ENCODE measurements at regions not wholly inside any gene's neighbourhood (a gene's known extent, or its start where the extent isn't known, plus 50 kb on each side); places are given as distances from the start of the nearest gene placed in this dataset.

DNA sequence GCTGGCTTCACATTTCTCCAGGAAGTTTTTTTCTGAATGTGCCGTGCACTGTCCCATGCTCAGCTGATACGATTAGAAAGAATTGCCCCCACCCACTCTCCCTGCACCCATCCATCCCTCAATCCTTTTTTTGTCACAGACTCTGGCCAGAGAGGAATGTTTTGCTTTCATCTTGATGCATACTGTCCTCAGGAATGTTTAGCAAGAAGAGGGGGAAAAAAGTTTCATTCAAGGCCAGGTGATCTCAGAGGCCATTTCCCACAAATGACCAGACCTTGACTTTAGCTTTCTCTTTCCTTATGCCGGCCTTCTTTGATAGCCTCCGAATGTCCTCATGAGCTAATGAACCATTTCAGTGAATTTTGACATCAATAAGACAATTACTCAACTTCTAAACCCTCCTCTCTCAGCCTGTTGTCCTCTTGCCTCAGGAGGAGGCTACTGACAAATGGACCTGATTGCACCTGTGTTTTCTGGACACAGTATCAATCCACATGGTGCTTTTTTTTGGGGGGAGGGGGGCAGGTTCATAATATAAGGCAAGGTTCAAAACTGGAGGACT is 105.0 kb upstream of the KLF6 start:
- Mint-ChIP-seq H3K4me1 (peaks cover 50% of the 10 kb centered on the region), H3K36me3 (no peaks in the 10 kb centered on the region), H3K4me3 (no peak overlapping the region), H3K27me3 (ENCODE audit: low read depth) (no peaks in the 10 kb centered on the region; the same call in 1 of the 2 replicates), H3K27ac (peak overlapping the region; percentile 74), H3K9me3 (peaks cover 4% of the 10 kb centered on the region; the same call in 1 of the 2 replicates)
- DNase-seq (ENCODE audit: low spot score) (no peak), ATAC-seq (no peak)
- ChIA-PET CTCF (no interaction called here), POLR2A (interaction anchor here (6.6 kb wide), 1 partner anchor 105 kb away, joined by 30 read pairs; the partner anchor contains the start of gene KLF6)
- TF ChIP-seq ATF1 (CRISPR knock-in tag; IDR thresholded peaks at IDR 0.05) (no peak), GABPB1 (CRISPR knock-in tag; IDR thresholded peaks at IDR 0.05) (peak; percentile 78; the same call in 1 of the 2 replicates)

DNA sequence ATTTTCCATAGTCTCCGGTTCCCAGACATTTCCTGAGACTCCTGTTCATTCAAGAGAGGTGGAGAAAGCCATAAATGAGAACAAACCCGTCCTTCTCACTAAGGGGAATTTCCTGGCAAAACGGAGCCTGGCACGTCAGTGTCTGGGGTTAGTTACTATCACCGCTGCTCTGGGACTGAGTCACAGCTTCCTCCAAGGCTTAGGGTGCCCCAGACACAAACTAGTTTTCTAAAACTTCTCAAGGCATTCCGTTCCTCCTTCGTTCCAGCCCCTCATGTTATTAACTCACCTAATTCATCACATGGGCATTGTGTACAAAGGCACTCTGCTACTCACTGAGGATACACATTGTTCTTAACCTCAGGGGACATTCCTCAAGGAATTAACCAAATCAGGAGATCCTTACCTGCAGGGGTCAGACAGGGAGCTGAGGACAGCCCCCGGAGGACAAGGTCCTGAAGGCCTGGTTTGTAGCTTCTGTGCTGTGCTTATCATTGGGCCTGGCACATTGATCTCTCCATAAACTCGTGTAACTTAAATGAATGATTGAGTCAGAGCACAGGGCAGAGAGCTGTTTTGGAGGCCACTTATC is 103.0 kb upstream of the KLF6 start:
- POLR2A ChIA-PET: interaction anchor here (6.6 kb wide), 1 partner anchor 103 kb away, joined by 30 read pairs; the partner anchor contains the start of gene KLF6
- DNase-seq (ENCODE audit: low spot score): peak; percentile 37
- Mint-ChIP-seq H3K27me3 (ENCODE audit: low read depth) (no peaks in the 10 kb centered on the region; the same call in 1 of the 2 replicates), H3K4me1 (peaks cover 52% of the 10 kb centered on the region), H3K36me3 (no peaks in the 10 kb centered on the region), H3K4me3 (peak overlapping the region; percentile 35), H3K9me3 (peaks cover 4% of the 10 kb centered on the region; the same call in 1 of the 2 replicates), H3K27ac (peak overlapping the region; percentile 88)
- CTCF ChIA-PET: interaction anchor here (0.6 to 1.0 kb wide), 2 partner anchors 70 to 244 kb away, joined by 3 to 5 read pairs; no protein-coding TSS in a partner anchor
- ATAC-seq: peak; percentile 92
- TF ChIP-seq, protein P1, sequence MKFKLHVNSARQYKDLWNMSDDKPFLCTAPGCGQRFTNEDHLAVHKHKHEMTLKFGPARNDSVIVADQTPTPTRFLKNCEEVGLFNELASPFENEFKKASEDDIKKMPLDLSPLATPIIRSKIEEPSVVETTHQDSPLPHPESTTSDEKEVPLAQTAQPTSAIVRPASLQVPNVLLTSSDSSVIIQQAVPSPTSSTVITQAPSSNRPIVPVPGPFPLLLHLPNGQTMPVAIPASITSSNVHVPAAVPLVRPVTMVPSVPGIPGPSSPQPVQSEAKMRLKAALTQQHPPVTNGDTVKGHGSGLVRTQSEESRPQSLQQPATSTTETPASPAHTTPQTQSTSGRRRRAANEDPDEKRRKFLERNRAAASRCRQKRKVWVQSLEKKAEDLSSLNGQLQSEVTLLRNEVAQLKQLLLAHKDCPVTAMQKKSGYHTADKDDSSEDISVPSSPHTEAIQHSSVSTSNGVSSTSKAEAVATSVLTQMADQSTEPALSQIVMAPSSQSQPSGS (CRISPR knock-in tag; IDR thresholded peaks at IDR 0.05; ENCODE audit: borderline replicate concordance, low read depth): no peak
- TF ChIP-seq, protein P2, sequence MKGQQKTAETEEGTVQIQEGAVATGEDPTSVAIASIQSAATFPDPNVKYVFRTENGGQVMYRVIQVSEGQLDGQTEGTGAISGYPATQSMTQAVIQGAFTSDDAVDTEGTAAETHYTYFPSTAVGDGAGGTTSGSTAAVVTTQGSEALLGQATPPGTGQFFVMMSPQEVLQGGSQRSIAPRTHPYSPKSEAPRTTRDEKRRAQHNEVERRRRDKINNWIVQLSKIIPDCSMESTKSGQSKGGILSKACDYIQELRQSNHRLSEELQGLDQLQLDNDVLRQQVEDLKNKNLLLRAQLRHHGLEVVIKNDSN (CRISPR knock-in tag; IDR thresholded peaks at IDR 0.05): peak; percentile 74
- TF ChIP-seq ZNF219 (CRISPR knock-in tag; IDR thresholded peaks at IDR 0.05; ENCODE audit: borderline replicate concordance) (no peak), SP1 (CRISPR knock-in tag; conservative IDR thresholded peaks at IDR 0.05) (peak; percentile 52; the same call in 1 of the 2 replicates), RORB (CRISPR knock-in tag; IDR thresholded peaks at IDR 0.05) (no peak), MYBL2 (CRISPR knock-in tag; IDR thresholded peaks at IDR 0.05) (0 out of 2 replicates have a peak, but pooled peaks have one; percentile 31), FOXJ3 (CRISPR knock-in tag; IDR thresholded peaks at IDR 0.05; ENCODE audit: borderline replicate concordance) (no peak), GTF2I (CRISPR knock-in tag; conservative IDR thresholded peaks at IDR 0.05) (no peak), TCF7 (CRISPR knock-in tag; IDR thresholded peaks at IDR 0.05; ENCODE audit: low read depth) (no peak), NFYB (CRISPR knock-in tag; conservative IDR thresholded peaks at IDR 0.05; ENCODE audit: low read depth) (no peak), CREM (CRISPR knock-in tag; IDR thresholded peaks at IDR 0.05) (no peak), MXD4 (CRISPR knock-in tag; IDR thresholded peaks at IDR 0.05; ENCODE audit: borderline replicate concordance) (no peak)
- TF ChIP-seq, protein P3, sequence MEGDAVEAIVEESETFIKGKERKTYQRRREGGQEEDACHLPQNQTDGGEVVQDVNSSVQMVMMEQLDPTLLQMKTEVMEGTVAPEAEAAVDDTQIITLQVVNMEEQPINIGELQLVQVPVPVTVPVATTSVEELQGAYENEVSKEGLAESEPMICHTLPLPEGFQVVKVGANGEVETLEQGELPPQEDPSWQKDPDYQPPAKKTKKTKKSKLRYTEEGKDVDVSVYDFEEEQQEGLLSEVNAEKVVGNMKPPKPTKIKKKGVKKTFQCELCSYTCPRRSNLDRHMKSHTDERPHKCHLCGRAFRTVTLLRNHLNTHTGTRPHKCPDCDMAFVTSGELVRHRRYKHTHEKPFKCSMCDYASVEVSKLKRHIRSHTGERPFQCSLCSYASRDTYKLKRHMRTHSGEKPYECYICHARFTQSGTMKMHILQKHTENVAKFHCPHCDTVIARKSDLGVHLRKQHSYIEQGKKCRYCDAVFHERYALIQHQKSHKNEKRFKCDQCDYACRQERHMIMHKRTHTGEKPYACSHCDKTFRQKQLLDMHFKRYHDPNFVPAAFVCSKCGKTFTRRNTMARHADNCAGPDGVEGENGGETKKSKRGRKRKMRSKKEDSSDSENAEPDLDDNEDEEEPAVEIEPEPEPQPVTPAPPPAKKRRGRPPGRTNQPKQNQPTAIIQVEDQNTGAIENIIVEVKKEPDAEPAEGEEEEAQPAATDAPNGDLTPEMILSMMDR (IDR thresholded peaks at IDR 0.05): no peak
- TF ChIP-seq, protein P4, sequence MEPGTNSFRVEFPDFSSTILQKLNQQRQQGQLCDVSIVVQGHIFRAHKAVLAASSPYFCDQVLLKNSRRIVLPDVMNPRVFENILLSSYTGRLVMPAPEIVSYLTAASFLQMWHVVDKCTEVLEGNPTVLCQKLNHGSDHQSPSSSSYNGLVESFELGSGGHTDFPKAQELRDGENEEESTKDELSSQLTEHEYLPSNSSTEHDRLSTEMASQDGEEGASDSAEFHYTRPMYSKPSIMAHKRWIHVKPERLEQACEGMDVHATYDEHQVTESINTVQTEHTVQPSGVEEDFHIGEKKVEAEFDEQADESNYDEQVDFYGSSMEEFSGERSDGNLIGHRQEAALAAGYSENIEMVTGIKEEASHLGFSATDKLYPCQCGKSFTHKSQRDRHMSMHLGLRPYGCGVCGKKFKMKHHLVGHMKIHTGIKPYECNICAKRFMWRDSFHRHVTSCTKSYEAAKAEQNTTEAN (CRISPR knock-in tag; IDR thresholded peaks at IDR 0.05): no peak
- TF ChIP-seq, protein P5, sequence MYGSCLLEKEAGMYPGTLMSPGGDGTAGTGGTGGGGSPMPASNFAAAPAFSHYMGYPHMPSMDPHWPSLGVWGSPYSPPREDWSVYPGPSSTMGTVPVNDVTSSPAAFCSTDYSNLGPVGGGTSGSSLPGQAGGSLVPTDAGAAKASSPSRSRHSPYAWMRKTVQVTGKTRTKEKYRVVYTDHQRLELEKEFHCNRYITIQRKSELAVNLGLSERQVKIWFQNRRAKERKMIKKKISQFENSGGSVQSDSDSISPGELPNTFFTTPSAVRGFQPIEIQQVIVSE (CRISPR knock-in tag; IDR thresholded peaks at IDR 0.05; ENCODE audit: borderline replicate concordance): no peak
- TF ChIP-seq, protein P6, sequence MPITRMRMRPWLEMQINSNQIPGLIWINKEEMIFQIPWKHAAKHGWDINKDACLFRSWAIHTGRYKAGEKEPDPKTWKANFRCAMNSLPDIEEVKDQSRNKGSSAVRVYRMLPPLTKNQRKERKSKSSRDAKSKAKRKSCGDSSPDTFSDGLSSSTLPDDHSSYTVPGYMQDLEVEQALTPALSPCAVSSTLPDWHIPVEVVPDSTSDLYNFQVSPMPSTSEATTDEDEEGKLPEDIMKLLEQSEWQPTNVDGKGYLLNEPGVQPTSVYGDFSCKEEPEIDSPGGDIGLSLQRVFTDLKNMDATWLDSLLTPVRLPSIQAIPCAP (CRISPR knock-in tag; IDR thresholded peaks at IDR 0.05): no peak
- TF ChIP-seq, protein P7, sequence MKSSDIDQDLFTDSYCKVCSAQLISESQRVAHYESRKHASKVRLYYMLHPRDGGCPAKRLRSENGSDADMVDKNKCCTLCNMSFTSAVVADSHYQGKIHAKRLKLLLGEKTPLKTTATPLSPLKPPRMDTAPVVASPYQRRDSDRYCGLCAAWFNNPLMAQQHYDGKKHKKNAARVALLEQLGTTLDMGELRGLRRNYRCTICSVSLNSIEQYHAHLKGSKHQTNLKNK (CRISPR knock-in tag; IDR thresholded peaks at IDR 0.05): no peak
- TF ChIP-seq, protein P8, sequence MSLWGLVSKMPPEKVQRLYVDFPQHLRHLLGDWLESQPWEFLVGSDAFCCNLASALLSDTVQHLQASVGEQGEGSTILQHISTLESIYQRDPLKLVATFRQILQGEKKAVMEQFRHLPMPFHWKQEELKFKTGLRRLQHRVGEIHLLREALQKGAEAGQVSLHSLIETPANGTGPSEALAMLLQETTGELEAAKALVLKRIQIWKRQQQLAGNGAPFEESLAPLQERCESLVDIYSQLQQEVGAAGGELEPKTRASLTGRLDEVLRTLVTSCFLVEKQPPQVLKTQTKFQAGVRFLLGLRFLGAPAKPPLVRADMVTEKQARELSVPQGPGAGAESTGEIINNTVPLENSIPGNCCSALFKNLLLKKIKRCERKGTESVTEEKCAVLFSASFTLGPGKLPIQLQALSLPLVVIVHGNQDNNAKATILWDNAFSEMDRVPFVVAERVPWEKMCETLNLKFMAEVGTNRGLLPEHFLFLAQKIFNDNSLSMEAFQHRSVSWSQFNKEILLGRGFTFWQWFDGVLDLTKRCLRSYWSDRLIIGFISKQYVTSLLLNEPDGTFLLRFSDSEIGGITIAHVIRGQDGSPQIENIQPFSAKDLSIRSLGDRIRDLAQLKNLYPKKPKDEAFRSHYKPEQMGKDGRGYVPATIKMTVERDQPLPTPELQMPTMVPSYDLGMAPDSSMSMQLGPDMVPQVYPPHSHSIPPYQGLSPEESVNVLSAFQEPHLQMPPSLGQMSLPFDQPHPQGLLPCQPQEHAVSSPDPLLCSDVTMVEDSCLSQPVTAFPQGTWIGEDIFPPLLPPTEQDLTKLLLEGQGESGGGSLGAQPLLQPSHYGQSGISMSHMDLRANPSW (CRISPR knock-in tag; conservative IDR thresholded peaks at IDR 0.05; ENCODE audit: low read depth): no peak
- TF ChIP-seq, protein P9, sequence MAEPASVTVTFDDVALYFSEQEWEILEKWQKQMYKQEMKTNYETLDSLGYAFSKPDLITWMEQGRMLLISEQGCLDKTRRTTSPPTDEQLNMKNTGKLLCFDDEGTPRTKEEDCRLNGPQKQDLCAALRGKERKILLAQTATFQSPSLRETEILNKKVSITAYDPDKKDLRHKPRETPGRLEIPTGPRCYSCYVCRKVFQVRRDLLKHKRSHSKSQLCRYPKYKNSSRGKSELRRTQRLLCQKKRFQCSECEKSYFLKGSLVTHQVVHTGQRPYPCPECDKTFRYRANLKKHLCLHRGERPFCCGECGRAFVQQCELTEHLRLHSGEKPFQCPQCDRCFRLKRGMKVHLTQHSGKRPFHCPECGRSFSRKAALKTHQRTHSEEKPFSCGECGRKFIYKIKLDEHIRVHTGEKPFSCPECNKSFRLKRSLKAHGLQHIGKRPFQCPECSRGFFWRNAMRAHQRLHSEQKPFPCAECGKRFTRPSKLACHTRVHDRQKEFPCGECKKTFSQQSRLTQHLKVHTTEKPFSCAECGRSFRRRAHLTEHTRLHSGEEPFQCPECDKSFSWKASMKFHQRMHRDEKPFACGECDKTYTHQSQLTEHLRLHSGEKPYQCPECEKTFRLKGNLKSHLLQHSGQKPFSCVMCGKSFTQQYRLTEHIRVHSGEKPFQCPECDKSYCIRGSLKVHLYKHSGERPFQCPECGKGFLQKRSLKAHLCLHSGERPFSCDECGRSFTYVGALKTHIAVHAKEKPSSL (CRISPR knock-in tag; conservative IDR thresholded peaks at IDR 0.05): no peak
